DND-41 (cell line): ENCODE measurements at regions not wholly inside any gene's neighbourhood (a gene's known extent, or its start where the extent isn't known, plus 50 kb on each side); places are given as distances from the start of the nearest gene placed in this dataset.
"Not testable (repeated sequence)": the region's sequence is repeated elsewhere in the genome, so short reads cannot be mapped to it uniquely, and the experiment has no call there.

Experiments
- ATAC-seq: fragments of 200-7000 bp; cut with Tn5 transposase; 3 replicates; pipeline ENCODE4 v1.9.1; 2021; ENCODE audit warnings: low read depth; ENCODE audit not compliant: insufficient read depth
- DNase-seq: peaks from one replicate; pipeline ENCODE4 v3.0.0-alpha.2; 2020
- H2AFZ ChIP-seq: 2 replicates; pipeline ENCODE4 v1.6.0; 2012; ENCODE audit warnings: low read depth, low read length
- H3K27ac ChIP-seq: 2 replicates; pipeline ENCODE4 v1.5.1; 2012; ENCODE audit warnings: low read length, inconsistent platforms
- H3K27me3 ChIP-seq: fragments of 200-600 bp; sonication (generic); 2 replicates; pipeline ENCODE4 v1.6.0; 2012; ENCODE audit warnings: low read length, mild to moderate bottlenecking, inconsistent platforms; ENCODE audit not compliant: insufficient read depth, poor library complexity
- H3K36me3 ChIP-seq: 2 replicates; pipeline ENCODE4 v1.5.1; 2012; ENCODE audit warnings: low read length, inconsistent platforms; ENCODE audit not compliant: insufficient read depth
- H3K4me1 ChIP-seq: 2 replicates; pipeline ENCODE4 v1.5.1; 2012; ENCODE audit warnings: mild to moderate bottlenecking, low read length; ENCODE audit not compliant: insufficient read depth
- H3K4me2 ChIP-seq: 2 replicates; pipeline ENCODE4 v1.6.0; 2012; ENCODE audit warnings: mild to moderate bottlenecking, moderate library complexity, low read length, inconsistent platforms; ENCODE audit not compliant: insufficient read depth
- H3K4me3 ChIP-seq, 2 experiments: fragments of 200-600 bp in 1 of 2; shearing (Covaris generic) in 1 of 2; 2 replicates each; pipeline ENCODE4 v1.5.1; 2012 to 2016; ENCODE audit warnings: inconsistent platforms in 2 of 2, low read length in 2 of 2, mild to moderate bottlenecking in 2 of 2, low read depth in 1 of 2, moderate library complexity in 1 of 2
- H3K79me2 ChIP-seq: 2 replicates; pipeline ENCODE4 v1.6.0; 2012; ENCODE audit warnings: low read length, inconsistent platforms; ENCODE audit not compliant: insufficient read depth
- H3K9ac ChIP-seq: 2 replicates; pipeline ENCODE4 v1.6.0; 2012; ENCODE audit warnings: low read depth, mild to moderate bottlenecking, inconsistent platforms, low read length, moderate library complexity
- H3K9me3 ChIP-seq: 2 replicates; pipeline ENCODE4 v1.5.1; 2012; ENCODE audit warnings: low read length, moderate library complexity, mild to moderate bottlenecking, inconsistent platforms; ENCODE audit not compliant: insufficient read depth, severe bottlenecking
- H4K20me1 ChIP-seq: 2 replicates; pipeline ENCODE4 v1.6.0; 2012; ENCODE audit warnings: low read length; ENCODE audit not compliant: insufficient read depth
- CTCF ChIP-seq: IDR thresholded peaks from 2 replicates; pipeline ENCODE4 v1.5.1; 2012; ENCODE audit warnings: borderline replicate concordance, low read length, moderate library complexity, mild to moderate bottlenecking; ENCODE audit not compliant: poor library complexity, severe bottlenecking; ENCODE audit errors: extremely low read depth
- EZH2 ChIP-seq: IDR thresholded peaks from 3 replicates; pipeline ENCODE4 v1.6.1; 2012; ENCODE audit warnings: borderline replicate concordance, low read depth, mild to moderate bottlenecking, moderate library complexity, low read length, inconsistent platforms; ENCODE audit not compliant: severe bottlenecking

- H3K4me2 ChIP-seq, H3K9ac ChIP-seq, H4K20me1 ChIP-seq, H3K9me3 ChIP-seq, H3K79me2 ChIP-seq, H3K36me3 ChIP-seq, H3K4me3 ChIP-seq, H2AFZ ChIP-seq, DNase-seq, H3K4me1 ChIP-seq, H3K27ac ChIP-seq, ATAC-seq, H3K27me3 ChIP-seq: not testable (repeated sequence)
Measured at GRCh38 chr2:201946746-201947145, 86.9 kb upstream of the FZD7 start.

- Histone ChIP-seq H3K4me2 (no peak overlapping the region), H3K9ac (no peak overlapping the region), H3K9me3 (no peaks in the 10 kb centered on the region), H3K27me3 (peaks cover 5% of the 10 kb centered on the region), H2AFZ (no peak overlapping the region), H3K79me2 (no peaks in the 10 kb centered on the region), H3K27ac (no peak overlapping the region), H3K36me3 (no peaks in the 10 kb centered on the region), H4K20me1 (no peaks in the 10 kb centered on the region), H3K4me1 (no peaks in the 10 kb centered on the region), H3K4me3 (no peak overlapping the region)
- ATAC-seq (no peak), DNase-seq (no peak)
- TF ChIP-seq CTCF, result no peak
- no peak for TF ChIP-seq EZH2
Measured at GRCh38 chr2:201947287-201947686, 86.4 kb upstream of the FZD7 start.

- Histone ChIP-seq H3K9me3 (no peaks in the 10 kb centered on the region), H3K27me3 (no peaks in the 10 kb centered on the region), H3K4me3 (no peak overlapping the region), H3K4me1 (no peaks in the 10 kb centered on the region), H3K36me3 (no peaks in the 10 kb centered on the region), H3K27ac (no peak overlapping the region), H2AFZ (no peak overlapping the region), H3K79me2 (no peaks in the 10 kb centered on the region), H3K4me2 (no peak overlapping the region), H4K20me1 (no peaks in the 10 kb centered on the region), H3K9ac (no peak overlapping the region)
- ATAC-seq (no peak), DNase-seq (no peak)
- TF ChIP-seq EZH2 (no peak), CTCF (no peak)
Measured at GRCh38 chr2:201949181-201949926, 84.3 kb upstream of the FZD7 start.

GRCh38 chr2:201949927-201950246 is 83.8 kb upstream of the FZD7 start:
- no peaks in the 10 kb centered on the region for H3K36me3 ChIP-seq
- H3K9ac ChIP-seq, result no peak overlapping the region
- DNase-seq (no peak), ATAC-seq (no peak)
- no peaks in the 10 kb centered on the region for H3K9me3 ChIP-seq
- no peak overlapping the region for H3K4me3 ChIP-seq
- TF ChIP-seq EZH2, result no peak
- no peak for TF ChIP-seq CTCF
- no peak overlapping the region for H3K4me2 ChIP-seq
- no peaks in the 10 kb centered on the region for H3K79me2 ChIP-seq
- H2AFZ ChIP-seq, result no peak overlapping the region
- no peak overlapping the region for H3K27ac ChIP-seq
- no peaks in the 10 kb centered on the region for H3K4me1 ChIP-seq
- H4K20me1 ChIP-seq, result no peaks in the 10 kb centered on the region
- no peaks in the 10 kb centered on the region for H3K27me3 ChIP-seq
